Mesothelial cell of epicardium (in vitro differentiated cells): ENCODE measurements at regions not wholly inside any gene's neighbourhood (a gene's known extent, or its start where the extent isn't known, plus 50 kb on each side); places are given as distances from the start of the nearest gene placed in this dataset.

Experiments
- DNase-seq, 2 experiments: peaks; one replicate each; pipeline ENCODE4 v3.0.0; 2021; ENCODE audit warnings: low spot score in 2 of 2; ENCODE audit not compliant: unreplicated experiment in 2 of 2
- H3K27ac Mint-ChIP-seq: 2 replicates; pipeline ENCODE4 v1.8.0; 2021; ENCODE audit warnings: mixed read lengths
- H3K27me3 Mint-ChIP-seq: 2 replicates; pipeline ENCODE4 v1.8.0; 2021; ENCODE audit warnings: low read depth, mixed read lengths
- H3K36me3 Mint-ChIP-seq: 2 replicates; pipeline ENCODE4 v1.8.0; 2021; ENCODE audit warnings: mixed read lengths
- H3K4me1 Mint-ChIP-seq: 2 replicates; pipeline ENCODE4 v1.8.0; 2021; ENCODE audit warnings: mixed read lengths
- H3K4me3 Mint-ChIP-seq: 2 replicates; pipeline ENCODE4 v1.8.0; 2021; ENCODE audit warnings: mild to moderate bottlenecking, moderate library complexity, mixed read lengths
- H3K9me3 Mint-ChIP-seq: 2 replicates; pipeline ENCODE4 v1.8.0; 2021; ENCODE audit warnings: mixed read lengths
- TF ChIP-seq, protein P1 (sequence below): fragments of 200-600 bp; sonication (generic); IDR thresholded peaks from one replicate; pipeline ENCODE4 v1.5.0; 2021; ENCODE audit warnings: antibody characterized with exemption; ENCODE audit not compliant: unreplicated experiment

DNA sequence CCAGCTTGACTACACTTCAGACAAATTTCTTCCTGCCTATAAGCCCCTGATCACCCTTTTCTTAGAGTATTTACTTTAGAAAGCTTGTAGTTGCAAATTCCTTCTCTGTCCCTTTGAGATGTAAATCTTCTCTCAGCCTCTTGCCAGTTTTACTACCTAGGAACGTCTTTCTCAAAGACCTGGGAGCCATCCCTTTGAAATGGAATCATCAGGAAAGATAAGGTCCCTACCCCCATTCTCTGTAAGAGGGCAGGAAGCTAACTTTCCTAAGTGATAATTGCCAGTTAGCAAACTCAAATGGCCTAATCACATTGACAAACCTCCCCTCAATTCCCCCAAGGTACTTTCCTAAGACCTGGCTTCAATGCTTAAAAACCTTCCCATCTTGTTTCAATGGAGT, 304.5 kb downstream of the MDFIC start:
- H3K4me3 Mint-ChIP-seq: no peak overlapping the region
- H3K4me1 Mint-ChIP-seq: peaks cover 41% of the 10 kb centered on the region
- peaks cover 8% of the 10 kb centered on the region for H3K27me3 Mint-ChIP-seq
- no peak for DNase-seq
- TF ChIP-seq, protein P1, sequence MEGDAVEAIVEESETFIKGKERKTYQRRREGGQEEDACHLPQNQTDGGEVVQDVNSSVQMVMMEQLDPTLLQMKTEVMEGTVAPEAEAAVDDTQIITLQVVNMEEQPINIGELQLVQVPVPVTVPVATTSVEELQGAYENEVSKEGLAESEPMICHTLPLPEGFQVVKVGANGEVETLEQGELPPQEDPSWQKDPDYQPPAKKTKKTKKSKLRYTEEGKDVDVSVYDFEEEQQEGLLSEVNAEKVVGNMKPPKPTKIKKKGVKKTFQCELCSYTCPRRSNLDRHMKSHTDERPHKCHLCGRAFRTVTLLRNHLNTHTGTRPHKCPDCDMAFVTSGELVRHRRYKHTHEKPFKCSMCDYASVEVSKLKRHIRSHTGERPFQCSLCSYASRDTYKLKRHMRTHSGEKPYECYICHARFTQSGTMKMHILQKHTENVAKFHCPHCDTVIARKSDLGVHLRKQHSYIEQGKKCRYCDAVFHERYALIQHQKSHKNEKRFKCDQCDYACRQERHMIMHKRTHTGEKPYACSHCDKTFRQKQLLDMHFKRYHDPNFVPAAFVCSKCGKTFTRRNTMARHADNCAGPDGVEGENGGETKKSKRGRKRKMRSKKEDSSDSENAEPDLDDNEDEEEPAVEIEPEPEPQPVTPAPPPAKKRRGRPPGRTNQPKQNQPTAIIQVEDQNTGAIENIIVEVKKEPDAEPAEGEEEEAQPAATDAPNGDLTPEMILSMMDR: no peak
- no peaks in the 10 kb centered on the region for H3K9me3 Mint-ChIP-seq
- no peaks in the 10 kb centered on the region for H3K36me3 Mint-ChIP-seq
- H3K27ac Mint-ChIP-seq: peak overlapping the region; percentile 27

DNA sequence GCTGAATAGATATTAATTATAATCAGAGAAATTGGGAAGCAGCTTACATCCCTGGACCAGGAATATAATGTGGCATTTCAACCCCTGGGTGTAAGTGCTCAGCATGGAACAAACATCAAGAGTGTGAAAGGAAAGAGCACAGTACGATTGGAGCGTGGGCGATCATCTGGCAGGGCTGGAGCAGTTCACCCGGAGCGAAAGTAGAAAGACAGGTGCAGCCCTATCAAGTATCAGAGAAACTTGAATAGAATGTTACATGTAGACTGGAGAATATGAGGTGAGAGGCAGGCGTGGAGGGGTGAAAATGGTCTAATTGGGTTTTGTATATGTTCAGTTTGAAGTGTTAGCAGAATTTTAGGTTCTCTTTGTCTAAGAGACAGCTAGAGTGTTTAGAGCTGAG, 303.0 kb downstream of the MDFIC start:
- Mint-ChIP-seq H3K36me3 (no peaks in the 10 kb centered on the region), H3K9me3 (no peaks in the 10 kb centered on the region)

DNA sequence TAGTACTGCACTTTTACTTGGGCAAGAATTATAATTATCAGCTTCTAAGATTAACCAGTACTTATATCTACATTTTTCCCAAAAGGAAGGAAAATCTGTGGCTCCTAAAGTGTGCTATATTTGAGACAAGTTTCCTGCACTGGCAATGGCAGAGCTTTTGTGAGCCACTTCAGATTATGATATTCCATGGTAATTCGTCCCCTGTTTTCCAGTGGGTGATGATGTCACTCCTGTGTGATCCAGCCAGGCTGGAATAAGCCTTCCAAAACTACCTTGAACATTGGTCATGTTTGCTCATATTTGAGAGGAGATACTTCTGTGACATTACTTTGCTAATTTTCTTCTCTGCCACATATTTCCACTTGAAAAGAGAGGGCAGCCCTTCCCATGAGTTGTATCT, 302.1 kb downstream of the MDFIC start:
- no peak for DNase-seq

More for the DNA sequence above, 303.0 kb downstream of the MDFIC start:
- H3K4me3 Mint-ChIP-seq: no peak overlapping the region
- peaks cover 35% of the 10 kb centered on the region for H3K4me1 Mint-ChIP-seq
- no peak for DNase-seq
- H3K27me3 Mint-ChIP-seq: peaks cover 8% of the 10 kb centered on the region
- no peak overlapping the region for H3K27ac Mint-ChIP-seq
- TF ChIP-seq, protein P1: no peak

DNA sequence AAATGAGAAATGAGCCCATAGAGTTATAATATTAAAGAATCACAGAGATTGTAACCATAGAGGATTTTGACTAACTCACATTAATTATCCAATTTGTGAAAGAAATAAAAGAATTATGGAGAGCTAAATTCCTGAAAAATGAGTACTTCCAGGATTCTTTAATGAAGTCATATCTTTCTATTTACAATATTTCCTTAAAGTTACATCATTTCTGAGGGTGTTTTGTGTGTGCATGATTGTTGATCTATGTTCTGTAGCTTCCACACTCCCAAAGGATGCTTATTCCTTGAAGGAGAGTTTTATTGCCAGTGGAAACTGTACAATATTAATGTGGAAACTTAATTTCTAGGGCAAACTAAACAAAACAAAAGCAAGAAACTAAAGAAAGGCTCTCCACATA, 299.6 kb downstream of the MDFIC start:
- DNase-seq: no peak
- no peaks in the 10 kb centered on the region for H3K9me3 Mint-ChIP-seq
- H3K36me3 Mint-ChIP-seq: no peaks in the 10 kb centered on the region
- TF ChIP-seq, protein P1: no peak
- H3K4me3 Mint-ChIP-seq: no peak overlapping the region
- H3K4me1 Mint-ChIP-seq: peaks cover 41% of the 10 kb centered on the region
- peaks cover 6% of the 10 kb centered on the region for H3K27me3 Mint-ChIP-seq
- H3K27ac Mint-ChIP-seq: peak overlapping the region; percentile 57

More for the DNA sequence above, 302.1 kb downstream of the MDFIC start:
- TF ChIP-seq, protein P1: no peak
- Mint-ChIP-seq H3K36me3 (no peaks in the 10 kb centered on the region), H3K27me3 (peaks cover 8% of the 10 kb centered on the region), H3K9me3 (no peaks in the 10 kb centered on the region), H3K4me1 (peaks cover 31% of the 10 kb centered on the region), H3K4me3 (no peak overlapping the region), H3K27ac (no peak overlapping the region)

DNA sequence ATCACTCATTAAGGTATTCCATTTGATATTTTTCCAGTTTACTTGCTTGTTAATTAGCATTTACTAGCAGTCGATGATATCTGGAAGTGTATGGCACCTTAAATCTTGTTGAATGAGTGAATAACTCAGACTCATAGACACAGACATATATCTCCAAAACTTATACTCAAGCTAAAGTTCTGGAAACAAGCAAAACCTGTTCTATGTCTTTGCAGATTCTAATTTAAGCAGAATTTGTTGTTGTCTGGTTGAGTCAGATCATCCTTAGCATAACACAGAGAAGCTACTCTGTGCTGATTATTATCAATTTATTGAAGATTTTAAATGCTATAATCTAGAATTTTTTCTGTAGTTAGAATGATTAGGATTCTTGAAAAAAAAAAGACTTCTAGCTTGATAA, 296.2 kb downstream of the MDFIC start:
- TF ChIP-seq, protein P1: no peak

DNA sequence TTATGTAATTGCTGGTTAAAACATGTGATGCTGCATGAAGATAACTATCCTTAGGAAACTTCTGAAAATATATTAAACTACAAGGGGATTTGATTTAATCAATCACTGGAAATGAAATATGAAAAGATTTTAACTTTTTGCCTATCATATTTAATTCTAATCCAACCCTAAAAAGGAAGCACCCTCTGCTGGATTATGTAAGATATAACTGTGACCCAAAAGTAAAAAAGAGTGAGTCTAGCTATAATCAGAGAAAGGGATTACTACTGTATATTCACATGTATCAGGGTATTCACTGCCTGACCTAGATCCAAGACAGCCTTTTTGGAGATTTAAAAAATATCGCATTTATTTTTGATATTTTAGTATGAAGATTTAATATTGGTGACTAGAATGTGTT, 295.5 kb downstream of the MDFIC start:
- Mint-ChIP-seq H3K27ac (no peak overlapping the region), H3K9me3 (peaks cover 6% of the 10 kb centered on the region), H3K27me3 (no peaks in the 10 kb centered on the region), H3K4me3 (no peak overlapping the region), H3K4me1 (peaks cover 36% of the 10 kb centered on the region), H3K36me3 (no peaks in the 10 kb centered on the region)
- TF ChIP-seq, protein P1: no peak
- DNase-seq: no peak

More for the DNA sequence above, 296.2 kb downstream of the MDFIC start:
- Mint-ChIP-seq H3K4me3 (no peak overlapping the region), H3K4me1 (peaks cover 39% of the 10 kb centered on the region), H3K36me3 (no peaks in the 10 kb centered on the region), H3K27me3 (no peaks in the 10 kb centered on the region), H3K9me3 (peaks cover 6% of the 10 kb centered on the region), H3K27ac (no peak overlapping the region)
- DNase-seq: no peak
